Activated CD4-positive, alpha-beta T cell treated with anti-CD3 and anti-CD28 coated beads, Interleukin-2, amount 50 U/mL, for 24 hours (primary cell): ENCODE measurements at regions not wholly inside any gene's neighbourhood (a gene's known extent, or its start where the extent isn't known, plus 50 kb on each side); places are given as distances from the start of the nearest gene placed in this dataset.
"Not testable (repeated sequence)": the region's sequence is repeated elsewhere in the genome, so short reads cannot be mapped to it uniquely, and the experiment has no call there.

Experiments
- DNase-seq, 2 donors: peaks; one replicate each; pipeline ENCODE4 v3.0.0-alpha.2; 2020; ENCODE audit warnings: low read depth in 1 of 2, low spot score in 1 of 2

GRCh38 chr10:11668847-11669610 lies 57.6 kb upstream of the USP6NL start:
- no peak for DNase-seq

GRCh38 chr10:11667756-11668155 lies 56.3 kb upstream of the USP6NL start:
- no peak for DNase-seq

- DNase-seq = no peak
These were observed 52.5 kb upstream of the USP6NL start for GRCh38 chr10:11663763-11664555.

GRCh38 chr10:11663126-11663515 lies 51.7 kb upstream of the USP6NL start:
- not testable (repeated sequence) for DNase-seq

- DNase-seq = no peak
These were observed 50.0 kb upstream of the USP6NL start for GRCh38 chr10:11661441-11661840.
